Right ventricle myocardium superior (tissue), 1 donor: ENCODE measurements at regions not wholly inside any gene's neighbourhood (a gene's known extent, or its start where the extent isn't known, plus 50 kb on each side); places are given as distances from the start of the nearest gene placed in this dataset.

ENCODE experiments used
- ATAC-seq: fragments of 200-7000 bp; cut with Tn5 transposase; one replicate; pipeline ENCODE4 v1.9.1; 2020; ENCODE audit warnings: mild to moderate bottlenecking; ENCODE audit not compliant: poor library complexity
- DNase-seq: peaks from one replicate; pipeline ENCODE4 v3.0.0-alpha.2; 2020
- intact Hi-C: fragments of 100-400 bp; cut with DNase I; formaldehyde crosslinking; loops from one replicate; pipeline ENCODE4 v1.11.2; 2022
- donor health status: DM: no; HTN: yes; CAD: no; lungs with severe emphysema.

DNA sequence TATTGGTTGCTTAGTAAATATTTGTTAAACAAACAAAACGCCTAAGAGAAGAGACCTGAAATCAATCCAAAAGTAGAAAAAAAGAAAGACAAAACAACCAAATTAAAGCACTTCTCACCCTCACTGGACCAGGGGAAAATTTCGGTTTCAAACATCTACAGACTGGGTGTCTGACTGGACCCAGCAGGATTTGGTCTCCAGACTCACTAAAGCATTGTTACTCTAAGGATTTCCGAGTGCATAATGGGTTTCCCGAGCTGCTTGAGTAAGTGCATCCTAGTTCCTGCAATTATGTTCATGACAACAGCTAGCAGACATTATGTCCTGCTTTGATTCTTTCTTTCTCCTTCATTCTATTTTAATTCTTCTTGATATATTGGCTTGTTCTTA, 51.8 kb upstream of the FAM3C start:
- no peak for DNase-seq
- intact Hi-C loops: no loop called here
- ATAC-seq: no peak

GRCh38 chr7:121447243-121447910, 51.3 kb upstream of the FAM3C start:
- intact Hi-C loops: no loop called here
- DNase-seq (peak; percentile 50), ATAC-seq (peak; percentile 91)

DNA sequence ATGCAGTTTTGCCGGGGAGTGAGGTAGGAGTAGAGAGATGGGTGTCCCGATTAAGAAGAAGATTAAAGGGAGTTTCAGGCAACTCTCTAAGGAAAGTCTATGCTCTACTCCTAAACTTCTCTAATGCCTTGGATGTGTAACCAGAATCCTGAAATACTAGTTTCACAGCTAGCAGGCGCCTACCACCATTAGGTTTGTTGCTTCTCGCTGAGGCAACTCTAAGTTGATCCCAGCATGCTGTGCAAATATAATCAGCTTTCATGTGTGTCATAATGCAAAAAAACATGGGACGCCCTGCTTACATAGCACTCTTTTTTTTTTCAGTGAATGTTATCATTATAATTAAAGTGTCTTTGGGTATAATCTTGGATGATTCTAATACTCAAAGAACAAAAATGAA, 50.4 kb upstream of the FAM3C start:
- intact Hi-C loops: no loop called here
- ATAC-seq (no peak), DNase-seq (no peak)
